Activated T-cell treated with anti-CD3 and anti-CD28 coated beads, Interleukin-2, amount 50 U/mL, for 24 hours (primary cell): ENCODE measurements at regions not wholly inside any gene's neighbourhood (a gene's known extent, or its start where the extent isn't known, plus 50 kb on each side); places are given as distances from the start of the nearest gene placed in this dataset.

Experiments used
- DNase-seq: peaks from one replicate; pipeline ENCODE4 v3.0.0-alpha.2; 2020
- H3K27ac Mint-ChIP-seq: 2 replicates; pipeline ENCODE4 v1.8.0; 2020; ENCODE audit warnings: mild to moderate bottlenecking, mixed read lengths
- H3K27me3 Mint-ChIP-seq: 2 replicates; pipeline ENCODE4 v1.8.0; 2020; ENCODE audit warnings: mixed read lengths
- H3K36me3 Mint-ChIP-seq: 2 replicates; pipeline ENCODE4 v1.8.0; 2020; ENCODE audit warnings: low read depth, mixed read lengths
- H3K4me1 Mint-ChIP-seq: 2 replicates; pipeline ENCODE4 v1.8.0; 2020; ENCODE audit warnings: low read depth, mixed read lengths
- H3K4me3 Mint-ChIP-seq: 2 replicates; pipeline ENCODE4 v1.8.0; 2020; ENCODE audit warnings: mild to moderate bottlenecking, moderate library complexity, mixed read lengths
- H3K9me3 Mint-ChIP-seq: 2 replicates; pipeline ENCODE4 v1.8.0; 2020; ENCODE audit warnings: mixed read lengths

- no peak for DNase-seq
- Mint-ChIP-seq H3K4me3 (no peak overlapping the region), H3K4me1 (no peaks in the 10 kb centered on the region), H3K27ac (no peak overlapping the region), H3K36me3 (no peaks in the 10 kb centered on the region), H3K9me3 (no peaks in the 10 kb centered on the region), H3K27me3 (no peaks in the 10 kb centered on the region)
These were observed 502.3 kb downstream of the TCERG1L start for GRCh38 chr10:130809181-130809580.

DNA sequence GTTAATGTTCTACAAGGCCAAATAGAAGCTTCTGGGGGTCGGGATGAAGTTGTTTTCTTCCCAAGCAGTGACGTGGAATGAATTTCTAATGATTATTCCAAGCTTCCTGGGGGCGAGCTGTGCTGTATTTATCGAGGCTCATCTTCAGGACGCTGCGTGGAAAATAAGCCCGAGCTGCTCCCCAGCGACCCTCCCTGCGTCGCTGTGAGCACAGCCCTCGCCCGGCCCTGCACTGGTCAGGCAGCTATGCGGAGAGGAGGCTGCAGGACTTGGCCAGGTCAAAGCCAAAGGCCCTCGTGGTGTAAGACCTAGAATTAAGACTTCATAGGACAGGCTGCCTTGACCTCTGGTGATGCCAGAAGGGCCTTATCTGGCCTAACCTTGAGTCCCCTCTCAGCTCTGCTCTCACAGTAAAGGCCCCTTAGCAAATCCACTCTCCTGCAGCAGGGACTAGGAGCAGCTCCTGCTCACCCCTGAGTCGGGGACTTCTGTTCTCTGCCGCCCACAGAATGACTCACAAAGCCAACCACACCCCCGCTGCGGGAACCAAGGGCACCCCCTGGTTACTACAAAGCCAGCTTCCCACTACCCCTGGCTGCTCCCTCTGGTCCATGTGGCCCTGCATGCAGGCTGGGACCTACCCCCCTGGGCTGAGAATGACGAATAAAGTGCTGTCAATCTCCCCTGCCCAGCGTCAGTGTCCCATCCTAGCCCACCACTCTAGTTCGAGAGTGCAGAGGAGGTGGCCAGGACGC, 501.6 kb downstream of the TCERG1L start:
- no peak overlapping the region for H3K4me3 Mint-ChIP-seq
- DNase-seq: no peak
- no peaks in the 10 kb centered on the region for H3K4me1 Mint-ChIP-seq
- no peaks in the 10 kb centered on the region for H3K9me3 Mint-ChIP-seq
- no peaks in the 10 kb centered on the region for H3K36me3 Mint-ChIP-seq
- no peak overlapping the region for H3K27ac Mint-ChIP-seq
- H3K27me3 Mint-ChIP-seq: no peaks in the 10 kb centered on the region

DNA sequence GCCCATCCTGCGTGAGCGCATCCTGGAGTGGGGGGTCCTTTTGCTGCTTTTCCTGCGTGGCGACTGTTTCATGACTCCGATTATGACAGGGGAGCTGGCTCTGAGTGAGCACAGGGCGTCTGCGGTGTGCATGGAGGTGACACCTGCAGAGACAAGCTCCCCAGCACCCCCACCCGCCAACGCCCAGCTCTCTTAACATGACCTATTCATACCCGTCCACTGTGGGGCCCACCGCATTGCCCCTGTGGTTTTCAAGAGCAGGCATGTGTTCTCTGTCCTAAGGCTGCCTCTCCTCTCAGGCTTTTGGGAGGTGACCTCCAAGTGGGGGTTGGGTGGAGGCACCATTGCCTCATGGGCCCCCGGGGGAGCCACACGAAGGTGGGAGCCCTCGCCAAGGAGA, 500.7 kb downstream of the TCERG1L start:
- Mint-ChIP-seq H3K9me3 (no peaks in the 10 kb centered on the region), H3K4me3 (no peak overlapping the region), H3K36me3 (no peaks in the 10 kb centered on the region), H3K27ac (no peak overlapping the region), H3K4me1 (no peaks in the 10 kb centered on the region), H3K27me3 (no peaks in the 10 kb centered on the region)
- no peak for DNase-seq

GRCh38 chr10:130812381-130813148, 499.0 kb downstream of the TCERG1L start:
- H3K27ac Mint-ChIP-seq: no peak overlapping the region
- H3K9me3 Mint-ChIP-seq: peaks cover 4% of the 10 kb centered on the region
- no peak overlapping the region for H3K4me3 Mint-ChIP-seq
- no peaks in the 10 kb centered on the region for H3K27me3 Mint-ChIP-seq
- no peak for DNase-seq
- H3K36me3 Mint-ChIP-seq: no peaks in the 10 kb centered on the region
- no peaks in the 10 kb centered on the region for H3K4me1 Mint-ChIP-seq

- Mint-ChIP-seq H3K4me3 (no peak overlapping the region), H3K4me1 (no peaks in the 10 kb centered on the region), H3K36me3 (no peaks in the 10 kb centered on the region), H3K27ac (no peak overlapping the region), H3K9me3 (peaks cover 11% of the 10 kb centered on the region), H3K27me3 (no peaks in the 10 kb centered on the region)
- DNase-seq: no peak
These were observed 496.9 kb downstream of the TCERG1L start for GRCh38 chr10:130814610-130815009.

- Mint-ChIP-seq H3K36me3 (no peaks in the 10 kb centered on the region), H3K27ac (no peak overlapping the region), H3K4me1 (no peaks in the 10 kb centered on the region), H3K4me3 (no peak overlapping the region), H3K27me3 (no peaks in the 10 kb centered on the region), H3K9me3 (peaks cover 11% of the 10 kb centered on the region)
- no peak for DNase-seq
These were observed 495.2 kb downstream of the TCERG1L start for GRCh38 chr10:130816116-130816901.

DNA sequence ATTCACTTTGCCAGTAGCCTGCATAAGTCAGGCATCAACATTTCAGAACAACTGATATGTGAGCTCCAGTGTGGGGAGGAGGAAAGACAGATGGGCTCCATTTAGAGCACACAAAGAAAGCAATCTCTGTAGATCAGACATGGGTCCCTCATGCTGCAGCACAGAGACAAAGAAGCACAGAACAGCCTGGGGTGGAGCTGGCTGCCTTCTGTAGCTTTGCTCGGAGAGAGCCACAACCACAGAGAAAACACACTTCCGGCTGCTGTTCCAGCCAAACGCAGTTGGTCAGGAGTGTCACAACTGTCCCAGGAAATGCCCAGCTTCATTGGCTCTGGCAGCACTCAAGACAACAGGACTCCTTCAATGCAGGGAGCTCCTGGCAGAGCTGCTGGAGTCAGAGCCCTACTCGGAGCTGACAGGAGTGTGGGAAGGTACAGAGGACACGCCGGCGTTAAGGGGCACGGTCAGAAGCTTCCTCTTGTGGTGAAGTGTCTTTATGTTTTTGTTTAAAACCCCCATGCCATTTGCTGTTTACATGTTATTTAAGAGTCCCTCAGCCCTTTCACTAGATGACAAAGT, 494.4 kb downstream of the TCERG1L start:
- H3K27me3 Mint-ChIP-seq: no peaks in the 10 kb centered on the region
- no peak overlapping the region for H3K4me3 Mint-ChIP-seq
- H3K27ac Mint-ChIP-seq: no peak overlapping the region
- no peak for DNase-seq
- no peaks in the 10 kb centered on the region for H3K36me3 Mint-ChIP-seq
- peaks cover 11% of the 10 kb centered on the region for H3K9me3 Mint-ChIP-seq
- no peaks in the 10 kb centered on the region for H3K4me1 Mint-ChIP-seq

DNA sequence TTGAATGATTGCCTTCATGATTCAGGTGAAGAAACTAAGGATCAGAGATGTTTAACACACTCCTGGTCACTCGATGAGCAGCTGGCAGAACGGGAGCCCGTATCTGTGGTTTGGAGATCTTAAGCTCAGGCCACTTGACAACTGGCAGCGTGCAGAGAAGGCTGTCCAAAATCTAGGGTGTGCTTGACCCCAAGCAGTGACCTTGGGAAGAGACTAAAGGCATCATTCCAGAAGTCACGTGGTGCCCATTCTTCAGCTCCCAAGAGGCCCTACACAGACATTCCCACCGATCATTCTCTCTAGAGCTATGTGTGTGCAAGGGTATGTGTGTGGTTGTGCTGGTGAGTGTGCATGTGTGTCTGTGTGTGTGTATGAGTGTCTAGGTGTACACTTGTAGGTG, 493.8 kb downstream of the TCERG1L start:
- H3K4me1 Mint-ChIP-seq: no peaks in the 10 kb centered on the region
- H3K4me3 Mint-ChIP-seq: no peak overlapping the region
- no peak overlapping the region for H3K27ac Mint-ChIP-seq

DNA sequence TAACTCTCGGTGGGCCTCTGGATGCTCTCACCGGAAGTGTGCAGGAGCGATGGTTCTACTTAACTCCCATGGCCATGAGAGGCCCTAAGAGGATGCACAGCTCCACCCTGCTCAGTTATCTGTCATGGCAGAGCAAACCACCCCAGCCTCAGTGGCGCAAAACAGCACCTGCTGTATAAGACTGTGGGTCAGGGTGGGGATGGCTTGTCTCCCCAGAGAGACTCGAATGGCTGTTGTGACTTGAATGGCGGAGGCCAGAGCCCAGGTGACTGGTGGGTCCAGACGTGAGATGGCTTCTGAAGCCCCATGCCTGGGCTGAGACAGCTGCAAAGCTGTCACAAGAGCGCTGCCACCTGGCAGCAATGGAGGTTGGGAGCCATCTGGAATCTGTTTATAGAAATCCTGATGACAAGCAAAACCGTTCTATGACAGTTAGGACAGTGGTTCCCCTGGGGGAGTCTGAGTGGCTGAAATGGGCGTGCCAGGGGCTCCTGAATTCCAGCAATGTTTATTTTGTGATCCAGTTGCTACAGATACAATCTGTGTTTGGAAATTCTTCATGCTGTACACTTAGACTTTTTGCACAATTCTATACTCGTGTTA, 490.5 kb downstream of the TCERG1L start:
- no peak for DNase-seq
- Mint-ChIP-seq H3K36me3 (no peaks in the 10 kb centered on the region), H3K4me3 (no peak overlapping the region), H3K27me3 (peaks cover 4% of the 10 kb centered on the region), H3K9me3 (peaks cover 22% of the 10 kb centered on the region), H3K4me1 (no peaks in the 10 kb centered on the region), H3K27ac (no peak overlapping the region)

More for the DNA sequence above, 493.8 kb downstream of the TCERG1L start:
- H3K9me3 Mint-ChIP-seq: peaks cover 11% of the 10 kb centered on the region
- no peak for DNase-seq
- no peaks in the 10 kb centered on the region for H3K27me3 Mint-ChIP-seq
- no peaks in the 10 kb centered on the region for H3K36me3 Mint-ChIP-seq

DNA sequence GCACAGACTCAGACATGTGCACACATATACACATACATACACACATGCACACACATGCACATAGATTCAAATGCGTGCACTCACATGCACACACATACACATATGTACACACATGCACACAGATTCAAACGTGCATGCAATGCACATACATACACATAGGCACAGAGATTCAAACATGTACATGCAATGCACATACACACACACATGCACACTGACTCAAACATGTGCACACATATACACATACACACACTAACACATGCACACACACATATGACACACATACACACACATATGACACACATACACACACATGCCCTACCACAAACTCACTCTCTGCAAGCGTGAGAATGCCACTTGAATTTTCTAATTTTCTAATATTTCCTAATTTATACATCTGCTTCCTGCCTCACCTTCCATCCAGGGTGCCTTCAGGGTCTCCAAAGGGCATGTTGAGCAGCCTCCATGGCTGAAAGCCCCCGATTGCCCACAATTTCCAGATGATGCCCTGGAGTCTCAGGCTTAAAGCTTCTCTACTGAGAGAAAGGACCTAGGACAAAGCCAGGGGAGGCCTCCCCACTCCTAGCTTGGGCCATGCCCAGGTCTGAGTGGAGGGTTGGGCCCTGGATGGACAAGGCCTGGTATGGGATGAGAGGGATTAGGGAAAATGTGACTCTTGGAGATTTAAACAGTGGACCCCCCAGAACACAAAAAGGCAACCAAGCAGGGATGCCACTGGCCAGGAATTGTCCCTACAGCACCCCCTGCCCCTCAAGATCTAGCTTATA, 487.1 kb downstream of the TCERG1L start:
- no peak for DNase-seq
- Mint-ChIP-seq H3K9me3 (peaks cover 18% of the 10 kb centered on the region), H3K4me3 (no peak overlapping the region), H3K4me1 (no peaks in the 10 kb centered on the region), H3K27me3 (peaks cover 4% of the 10 kb centered on the region), H3K27ac (no peak overlapping the region), H3K36me3 (no peaks in the 10 kb centered on the region)

GRCh38 chr10:130833596-130833995, 477.9 kb downstream of the TCERG1L start:
- no peaks in the 10 kb centered on the region for H3K4me1 Mint-ChIP-seq
- H3K9me3 Mint-ChIP-seq: no peaks in the 10 kb centered on the region
- H3K36me3 Mint-ChIP-seq: no peaks in the 10 kb centered on the region
- H3K27me3 Mint-ChIP-seq: no peaks in the 10 kb centered on the region
- H3K27ac Mint-ChIP-seq: no peak overlapping the region
- no peak for DNase-seq
- no peak overlapping the region for H3K4me3 Mint-ChIP-seq

GRCh38 chr10:130834170-130834569, 477.4 kb downstream of the TCERG1L start:
- H3K27me3 Mint-ChIP-seq: no peaks in the 10 kb centered on the region
- no peaks in the 10 kb centered on the region for H3K4me1 Mint-ChIP-seq
- H3K27ac Mint-ChIP-seq: no peak overlapping the region
- no peak overlapping the region for H3K4me3 Mint-ChIP-seq
- no peaks in the 10 kb centered on the region for H3K36me3 Mint-ChIP-seq
- no peaks in the 10 kb centered on the region for H3K9me3 Mint-ChIP-seq
- no peak for DNase-seq

GRCh38 chr10:130834573-130834972, 476.9 kb downstream of the TCERG1L start:
- no peaks in the 10 kb centered on the region for H3K27me3 Mint-ChIP-seq
- H3K27ac Mint-ChIP-seq: no peak overlapping the region
- no peak overlapping the region for H3K4me3 Mint-ChIP-seq
- no peak for DNase-seq
- no peaks in the 10 kb centered on the region for H3K4me1 Mint-ChIP-seq
- H3K9me3 Mint-ChIP-seq: no peaks in the 10 kb centered on the region
- no peaks in the 10 kb centered on the region for H3K36me3 Mint-ChIP-seq
